Medulla oblongata (tissue), 1 donor: ENCODE measurements at regions not wholly inside any gene's neighbourhood (a gene's known extent, or its start where the extent isn't known, plus 50 kb on each side); places are given as distances from the start of the nearest gene placed in this dataset.
"Not testable (repeated sequence)": the region's sequence is repeated elsewhere in the genome, so short reads cannot be mapped to it uniquely, and the experiment has no call there.

ENCODE experiments used
- DNase-seq: peaks from one replicate; pipeline ENCODE4 v3.0.0-alpha.2; 2015; ENCODE audit errors: extremely low spot score

GRCh38 chrX:46168254-46168653 is 377.0 kb downstream of the ZNF674 start:
- no peak for DNase-seq

DNA sequence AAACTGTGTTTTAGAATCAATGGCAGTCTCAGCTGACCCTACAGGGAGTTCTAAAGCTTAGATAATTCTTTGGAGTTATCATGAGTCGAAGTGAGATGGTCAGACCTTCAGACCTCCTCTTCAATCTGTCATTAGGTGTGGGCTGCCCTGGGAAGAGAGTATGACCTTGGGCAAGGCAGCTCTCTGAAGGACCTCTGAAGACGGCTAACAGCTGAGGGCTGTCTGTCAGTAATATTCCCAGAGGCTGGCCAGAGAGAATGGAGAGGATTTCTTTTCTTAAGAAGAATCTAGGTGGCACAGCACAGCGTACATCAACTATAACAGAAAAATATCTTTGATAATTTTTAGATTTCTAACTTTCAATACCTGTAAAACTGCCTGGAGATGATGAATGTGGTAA is 379.4 kb downstream of the ZNF674 start:
- DNase-seq, result no peak

DNA sequence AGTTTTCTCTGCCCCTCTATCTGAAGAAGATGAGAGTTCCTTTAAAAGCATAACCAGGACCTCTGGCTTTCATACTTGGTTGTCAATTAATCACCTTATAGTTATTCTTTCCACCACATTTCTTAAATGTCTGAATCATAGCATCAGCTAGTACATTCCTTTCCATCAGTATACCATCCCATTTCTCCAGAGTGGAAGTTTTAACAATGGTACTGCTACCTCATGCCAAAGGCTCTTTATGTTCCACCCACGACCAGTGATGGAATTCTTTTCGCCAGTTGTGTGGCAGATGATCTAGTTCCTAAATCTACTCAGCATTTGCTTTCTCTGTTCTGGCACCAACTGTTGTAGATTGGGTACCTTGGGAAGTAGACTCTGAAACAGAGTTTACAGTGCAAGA is 379.8 kb downstream of the ZNF674 start:
- DNase-seq, result no peak

DNA sequence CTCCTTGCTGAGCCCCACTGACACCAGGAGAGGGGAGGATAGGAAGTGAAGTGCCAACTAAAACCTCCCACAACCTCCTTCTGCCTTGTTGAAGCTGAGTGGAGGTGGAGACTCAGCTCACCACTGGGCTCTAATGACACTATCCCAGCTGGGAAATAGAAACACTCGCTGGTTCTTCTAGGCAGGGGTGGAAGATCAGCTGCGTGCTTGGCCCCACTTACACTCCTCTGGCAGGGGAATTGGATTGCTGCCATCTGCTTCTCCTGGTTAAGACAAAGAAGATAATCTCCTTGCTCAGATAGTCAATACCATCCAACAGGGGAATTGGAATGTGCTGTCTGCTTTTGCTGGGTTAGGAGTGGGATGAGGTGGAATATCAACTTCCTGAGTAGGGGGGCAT is 392.5 kb downstream of the ZNF674 start:
- no peak for DNase-seq

DNA sequence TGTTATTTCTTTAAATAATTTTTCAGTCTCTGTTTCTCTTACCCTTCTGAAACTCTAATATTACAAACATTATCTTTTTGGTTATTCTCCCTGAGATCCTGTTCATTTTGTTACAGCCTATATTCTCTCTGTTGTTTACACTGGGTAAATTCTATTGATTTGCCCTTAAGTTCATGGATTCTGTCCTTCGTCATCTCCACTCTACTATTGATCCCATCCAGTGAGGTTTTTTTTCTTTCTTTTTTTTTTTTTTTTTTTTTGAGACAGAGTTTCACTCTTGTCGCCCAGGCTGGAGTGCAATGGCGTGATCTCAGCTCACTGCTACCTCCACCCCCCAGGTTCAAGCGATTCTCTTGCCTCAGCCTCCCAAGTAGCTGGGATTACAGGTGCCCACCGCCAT is 393.9 kb downstream of the ZNF674 start:
- not testable (repeated sequence) for DNase-seq

GRCh38 chrX:46144566-46144965 is 400.7 kb downstream of the ZNF674 start:
- DNase-seq, result no peak

DNA sequence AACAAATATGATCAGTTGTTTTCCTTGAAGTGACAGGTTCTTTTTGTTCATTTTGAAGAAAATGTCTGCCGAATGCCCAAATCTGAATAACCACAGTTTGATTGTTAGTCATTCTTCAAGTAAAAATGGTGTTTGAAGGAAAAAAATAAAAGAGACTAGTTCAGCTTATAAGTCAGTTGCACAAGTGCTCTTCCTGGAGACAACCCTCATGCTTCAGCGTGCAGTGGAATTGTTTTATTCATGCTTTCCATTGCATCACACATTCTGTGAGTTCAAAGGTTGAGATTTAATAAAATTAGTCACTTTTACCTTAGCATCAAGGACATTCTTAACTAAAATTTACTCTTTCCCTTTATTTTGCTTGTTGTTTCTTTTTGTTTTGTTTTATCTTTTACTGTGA is 404.9 kb downstream of the ZNF674 start:
- DNase-seq, result no peak

GRCh38 chrX:46130247-46130646 is 415.0 kb downstream of the ZNF674 start:
- DNase-seq, result no peak

- DNase-seq, result no peak
Measured at GRCh38 chrX:46125111-46125510, 420.1 kb downstream of the ZNF674 start.

DNA sequence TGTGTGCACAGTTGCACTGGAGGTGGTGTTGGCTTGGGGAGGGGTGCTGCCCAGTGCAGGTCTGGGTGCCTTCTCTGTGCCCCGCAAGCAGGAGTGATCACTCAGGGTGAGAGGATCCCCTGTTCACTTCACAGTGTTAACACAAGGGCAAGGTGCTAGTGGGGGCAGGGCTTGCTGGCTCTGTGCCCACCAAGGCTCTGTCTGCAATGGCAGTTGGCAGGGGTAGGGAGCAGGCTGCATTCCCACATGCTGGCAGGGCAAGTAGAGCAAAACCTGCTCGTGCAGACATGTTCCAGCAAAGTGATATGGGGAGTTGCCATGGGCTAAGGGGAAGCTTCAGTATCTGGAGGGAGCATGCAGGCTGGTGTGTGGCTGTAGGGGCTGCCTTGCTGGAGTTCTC is 428.0 kb downstream of the ZNF674 start:
- DNase-seq, result no peak

GRCh38 chrX:46087310-46087709 is 457.9 kb downstream of the ZNF674 start:
- not testable (repeated sequence) for DNase-seq

GRCh38 chrX:46080121-46080520 is 465.1 kb downstream of the ZNF674 start:
- DNase-seq, result not testable (repeated sequence)

- DNase-seq, result no peak
Measured at GRCh38 chrX:46072791-46073190, 472.4 kb downstream of the ZNF674 start.

DNA sequence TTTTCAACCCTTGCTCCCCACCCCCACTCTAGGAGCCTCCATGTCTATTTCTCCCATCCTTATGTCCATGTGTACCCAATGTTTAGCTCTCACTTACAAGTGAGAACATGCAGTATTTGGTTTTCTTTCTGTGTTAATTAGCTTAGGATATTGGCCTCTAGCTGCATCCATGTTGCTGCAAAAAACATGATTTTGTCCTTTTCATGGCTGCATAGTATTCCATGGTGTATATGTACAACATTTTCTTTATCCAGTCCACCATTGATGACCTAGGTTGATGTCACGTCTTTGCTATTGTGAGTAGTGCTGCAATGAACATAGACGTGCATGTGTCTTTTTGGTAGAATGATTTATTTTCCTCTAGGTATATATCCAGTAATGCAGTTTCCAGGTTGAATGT is 472.8 kb downstream of the ZNF674 start:
- no peak for DNase-seq

GRCh38 chrX:46070421-46070820 is 474.8 kb downstream of the ZNF674 start:
- DNase-seq, result no peak

DNA sequence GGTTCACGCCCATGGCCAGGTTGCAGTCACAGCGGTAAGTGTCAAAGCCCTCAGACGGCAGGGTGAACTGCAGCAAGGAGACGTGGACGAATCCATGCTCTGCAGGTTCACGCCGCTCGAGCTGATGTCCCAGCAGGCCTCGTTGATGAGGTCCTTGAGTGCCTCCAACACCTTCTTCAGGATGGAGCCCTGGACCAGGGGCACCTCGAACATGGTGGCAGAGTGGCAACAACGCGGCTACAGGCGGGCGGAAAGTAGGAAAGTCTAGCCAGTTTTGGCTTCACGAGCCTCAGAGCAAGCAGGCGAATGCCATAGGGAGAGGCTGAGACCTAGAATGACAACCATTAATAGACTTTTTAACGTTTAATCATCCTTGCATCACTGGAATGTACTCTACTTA is 485.9 kb downstream of the ZNF674 start:
- DNase-seq, result no peak

- no peak for DNase-seq
Measured at GRCh38 chrX:46044486-46044885, 500.7 kb downstream of the ZNF674 start.

GRCh38 chrX:46040001-46040400 is 505.2 kb downstream of the ZNF674 start:
- no peak for DNase-seq

DNA sequence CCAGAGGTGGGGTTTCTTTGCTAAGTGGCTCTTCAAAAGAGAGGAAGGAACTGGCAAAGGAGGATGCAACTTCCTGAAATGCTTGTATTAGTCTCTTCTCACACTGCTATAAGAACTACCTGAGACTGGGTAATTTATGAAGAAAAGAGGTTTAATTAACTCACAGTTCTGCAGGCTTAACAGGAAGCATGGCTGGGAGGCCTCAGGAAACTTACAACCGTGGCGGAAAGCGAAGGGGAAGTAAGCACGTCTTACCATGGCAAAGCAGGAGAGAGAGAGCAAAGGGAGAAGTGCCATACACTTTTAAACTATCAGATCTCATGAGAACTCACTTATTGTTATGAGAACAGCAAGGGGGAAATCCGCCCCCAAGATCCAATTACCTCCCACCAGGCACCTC is 505.7 kb downstream of the ZNF674 start:
- no peak for DNase-seq

DNA sequence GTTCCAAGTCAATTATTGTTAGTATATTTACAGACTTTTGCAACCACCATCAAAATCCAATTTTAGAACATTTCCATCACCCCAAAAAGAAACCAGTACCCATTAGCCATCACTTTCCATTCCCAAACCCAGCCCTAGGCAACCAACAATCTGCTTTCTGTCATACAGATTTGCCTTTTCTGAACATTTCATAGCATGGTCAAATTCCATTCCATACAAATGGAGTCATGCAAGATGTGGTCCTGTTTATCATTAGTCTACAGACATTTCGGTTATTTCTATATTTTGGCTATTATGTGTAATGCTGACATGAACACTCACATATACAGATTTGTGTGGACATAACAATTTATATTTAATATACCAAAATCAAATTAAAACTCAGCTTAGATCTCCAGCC is 508.7 kb downstream of the ZNF674 start:
- DNase-seq, result no peak

DNA sequence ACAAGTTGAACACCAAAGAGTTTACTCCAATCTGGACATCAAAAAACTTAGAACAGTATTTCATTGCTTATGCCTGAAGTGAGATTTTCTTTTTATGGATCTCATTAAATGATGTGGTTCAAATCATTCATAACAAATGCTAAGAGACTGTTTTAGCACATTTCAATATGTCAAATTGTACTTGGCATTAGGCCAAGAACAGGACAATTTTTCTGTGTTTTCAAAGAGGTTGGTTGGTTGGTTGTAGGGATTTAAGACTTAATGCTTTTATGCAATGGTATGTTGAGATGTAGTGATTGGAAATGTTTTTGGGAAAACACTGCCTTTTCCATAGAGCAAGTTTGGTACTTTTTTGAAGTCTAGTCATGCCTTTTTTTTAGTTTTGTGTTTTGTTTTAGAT is 510.4 kb downstream of the ZNF674 start:
- DNase-seq, result no peak

GRCh38 chrX:46029777-46030176 is 515.4 kb downstream of the ZNF674 start:
- no peak for DNase-seq

- DNase-seq, result no peak
Measured at GRCh38 chrX:46016296-46016695, 528.9 kb downstream of the ZNF674 start.

DNA sequence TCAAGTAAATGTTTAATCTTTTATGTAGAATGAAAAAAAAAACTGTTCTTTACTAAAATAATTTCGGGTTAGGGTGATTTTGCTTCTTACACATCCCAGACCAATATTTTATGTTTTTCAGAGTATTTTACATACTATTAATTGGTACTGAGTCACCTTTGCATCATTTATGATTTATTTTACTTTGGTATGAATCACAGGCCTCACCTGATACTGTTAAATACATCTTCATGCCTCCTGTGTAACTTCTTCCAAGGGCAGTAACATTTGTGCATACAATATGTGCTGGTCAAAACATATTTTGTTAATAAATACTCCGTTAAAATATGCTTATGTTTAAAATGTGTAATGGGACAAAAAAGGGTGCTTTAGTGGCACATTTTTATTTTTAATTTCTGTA is 529.6 kb downstream of the ZNF674 start:
- DNase-seq, result no peak
